GM18499 (cell line): ENCODE measurements at regions not wholly inside any gene's neighbourhood (a gene's known extent, or its start where the extent isn't known, plus 50 kb on each side); places are given as distances from the start of the nearest gene placed in this dataset.
"Not testable (repeated sequence)": the region's sequence is repeated elsewhere in the genome, so short reads cannot be mapped to it uniquely, and the experiment has no call there.

Experiments used
- ATAC-seq: cut with Tn5 transposase; IDR thresholded peaks from one replicate; pipeline ENCODE4 v1.9.1; 2021; ENCODE audit warnings: moderate number of reproducible peaks; ENCODE audit not compliant: insufficient read depth, unreplicated experiment

- not testable (repeated sequence) for ATAC-seq
These were observed 61.6 kb upstream of the DCLK2 start for GRCh38 chr4:150016621-150017020.

GRCh38 chr4:150018257-150018656 lies 60.0 kb upstream of the DCLK2 start:
- ATAC-seq: no peak

- ATAC-seq: no peak
These were observed 56.8 kb upstream of the DCLK2 start for GRCh38 chr4:150021483-150021882.

GRCh38 chr4:150023489-150023888 lies 54.8 kb upstream of the DCLK2 start:
- ATAC-seq: no peak

GRCh38 chr4:150026987-150027386 lies 51.3 kb upstream of the DCLK2 start:
- ATAC-seq: not testable (repeated sequence)
